CD4-positive, alpha-beta T cell (primary cell): ENCODE measurements at regions not wholly inside any gene's neighbourhood (a gene's known extent, or its start where the extent isn't known, plus 50 kb on each side); places are given as distances from the start of the nearest gene placed in this dataset.

Source experiments
- ATAC-seq: fragments of 200-7000 bp; cut with Tn5 transposase; one replicate; pipeline ENCODE4 v1.10.0; 2022; ENCODE audit warnings: mild to moderate bottlenecking; ENCODE audit not compliant: poor library complexity
- CTCF ChIA-PET: fragments of 350-600 bp; sonication (Branson Sonifier 250); formaldehyde crosslinking; loops from one replicate; lab custom pipeline; 2021; ENCODE audit warnings: antibody characterized with exemption, inconsistent platforms; lab: Charles Lee
- POLR2A ChIA-PET: fragments of 350-600 bp; sonication (Branson Sonifier 250); formaldehyde crosslinking; loops from one replicate; lab custom pipeline; 2021; ENCODE audit warnings: antibody characterized with exemption, inconsistent platforms; lab: Charles Lee
- DNase-seq, 14 experiments: peaks; one replicate each; pipeline ENCODE4 v3.0.0-alpha.2; 2013 to 2020; ENCODE audit warnings: mixed read lengths in 2 of 14
- H3K27ac ChIP-seq, 2 donors: one replicate each; pipeline versions ENCODE4 v1.5.1 to v1.7.0; 2013; ENCODE audit warnings: low read length in 2 of 2, low read depth in 1 of 2, mild to moderate bottlenecking in 1 of 2
- H3K27me3 ChIP-seq, 2 experiments: 1 replicate in 1 of 2; 2 replicates in 1 of 2; pipeline versions ENCODE4 v1.6.1 to v1.7.0; 2013; ENCODE audit warnings: low read length in 2 of 2, control low read depth in 1 of 2, mild to moderate bottlenecking in 1 of 2, moderate library complexity in 1 of 2; ENCODE audit not compliant: insufficient read depth in 2 of 2, control insufficient read depth in 1 of 2
- H3K36me3 ChIP-seq: one replicate; pipeline ENCODE4 v1.6.1; 2013; ENCODE audit warnings: low read length, control low read depth; ENCODE audit not compliant: insufficient read depth
- H3K4me1 ChIP-seq: one replicate; pipeline ENCODE4 v1.6.1; 2013; ENCODE audit warnings: low read length, control low read depth; ENCODE audit not compliant: insufficient read depth
- H3K4me3 ChIP-seq: one replicate; pipeline ENCODE4 v1.5.1; 2013; ENCODE audit warnings: mild to moderate bottlenecking, low read length, moderate library complexity
- H3K9me3 ChIP-seq, 2 experiments: 1 replicate in 1 of 2; 2 replicates in 1 of 2; pipeline versions ENCODE4 v1.6.1 to v1.7.0; 2013; ENCODE audit warnings: low read length in 2 of 2, mild to moderate bottlenecking in 2 of 2, control low read depth in 1 of 2, moderate library complexity in 1 of 2; ENCODE audit not compliant: control insufficient read depth in 1 of 2, insufficient read depth in 1 of 2
- H3K27ac Mint-ChIP-seq: one replicate; pipeline ENCODE4 v1.8.0; 2020; ENCODE audit warnings: mixed read lengths
- H3K27me3 Mint-ChIP-seq: one replicate; pipeline ENCODE4 v1.8.0; 2021; ENCODE audit warnings: mixed read lengths
- H3K36me3 Mint-ChIP-seq: one replicate; pipeline ENCODE4 v1.8.0; 2021; ENCODE audit warnings: low read depth, mixed read lengths
- H3K4me1 Mint-ChIP-seq: one replicate; pipeline ENCODE4 v1.8.0; 2021; ENCODE audit warnings: low read depth, mixed read lengths
- H3K4me3 Mint-ChIP-seq: one replicate; pipeline ENCODE4 v1.8.0; 2020; ENCODE audit warnings: mild to moderate bottlenecking, mixed read lengths
- H3K9me3 Mint-ChIP-seq: one replicate; pipeline ENCODE4 v1.8.0; 2020; ENCODE audit warnings: mixed read lengths
- CTCF ChIP-seq: fragments of 200-600 bp; IDR thresholded peaks from one replicate; pipeline ENCODE4 v1.8.0; 2022; ENCODE audit warnings: antibody characterized with exemption, mild to moderate bottlenecking
- intact Hi-C, 2 experiments: fragments of 100-400 bp; cut with DNase I in 1 of 2; cut with micrococcal nuclease in 1 of 2; formaldehyde crosslinking; loops; one replicate each; pipeline versions ENCODE4 v1.15.1 to v1.9.0; 2023 to 2025; cut with DNase I, micrococcal nuclease

- H3K27ac Mint-ChIP-seq: no peak overlapping the region
- intact Hi-C loops: no loop called here
- TF ChIP-seq CTCF: no peak
- H3K9me3 Mint-ChIP-seq: peaks cover 7% of the 10 kb centered on the region
- no peaks in the 10 kb centered on the region for H3K27me3 Mint-ChIP-seq
- Histone ChIP-seq H3K4me3 (no peak overlapping the region), H3K36me3 (no peaks in the 10 kb centered on the region), H3K4me1 (no peaks in the 10 kb centered on the region), H3K27ac (no peak overlapping the region), H3K27me3 (peaks cover 0 to 3% of the 10 kb centered on the region in 2 experiments), H3K9me3 (peaks cover 0 to 5% of the 10 kb centered on the region in 2 experiments)
- no peak for DNase-seq
- no peaks in the 10 kb centered on the region for H3K36me3 Mint-ChIP-seq
- ChIA-PET POLR2A (no interaction called here), CTCF (no interaction called here)
- no peak overlapping the region for H3K4me3 Mint-ChIP-seq
- ATAC-seq: no peak
- H3K4me1 Mint-ChIP-seq: no peaks in the 10 kb centered on the region
Measured at GRCh38 chr12:118706437-118706836, 274.9 kb upstream of the SRRM4 start.

- H3K4me1 Mint-ChIP-seq: no peaks in the 10 kb centered on the region
- ATAC-seq (no peak), DNase-seq (no peak)
- POLR2A ChIA-PET: no interaction called here
- no peaks in the 10 kb centered on the region for H3K4me1 ChIP-seq
- no peak overlapping the region for H3K4me3 ChIP-seq
- peaks cover 0 to 5% of the 10 kb centered on the region in 2 experiments for H3K9me3 ChIP-seq
- H3K36me3 Mint-ChIP-seq: no peaks in the 10 kb centered on the region
- H3K27me3 Mint-ChIP-seq: no peaks in the 10 kb centered on the region
- no peak overlapping the region for H3K4me3 Mint-ChIP-seq
- TF ChIP-seq CTCF: no peak
- peaks cover 7% of the 10 kb centered on the region for H3K9me3 Mint-ChIP-seq
- peaks cover 0 to 3% of the 10 kb centered on the region in 2 experiments for H3K27me3 ChIP-seq
- CTCF ChIA-PET: no interaction called here
- no peak overlapping the region for H3K27ac ChIP-seq
- intact Hi-C loops: no loop called here
- no peaks in the 10 kb centered on the region for H3K36me3 ChIP-seq
- H3K27ac Mint-ChIP-seq: no peak overlapping the region
Measured at GRCh38 chr12:118709946-118710345, 271.4 kb upstream of the SRRM4 start.

- Mint-ChIP-seq H3K9me3 (peaks cover 7% of the 10 kb centered on the region), H3K36me3 (no peaks in the 10 kb centered on the region), H3K4me1 (no peaks in the 10 kb centered on the region), H3K27me3 (no peaks in the 10 kb centered on the region), H3K4me3 (no peak overlapping the region), H3K27ac (no peak overlapping the region)
- no peak for ATAC-seq
- no peak for DNase-seq
- H3K27me3 ChIP-seq: no peaks in the 10 kb centered on the region
- peaks cover 0 to 5% of the 10 kb centered on the region in 2 experiments for H3K9me3 ChIP-seq
- no peak for TF ChIP-seq CTCF
- no peaks in the 10 kb centered on the region for H3K4me1 ChIP-seq
- intact Hi-C loops: no loop called here
- no peak overlapping the region for H3K4me3 ChIP-seq
- no peak overlapping the region for H3K27ac ChIP-seq
- no peaks in the 10 kb centered on the region for H3K36me3 ChIP-seq
- ChIA-PET CTCF (no interaction called here), POLR2A (no interaction called here)
Measured at GRCh38 chr12:118711185-118711584, 270.2 kb upstream of the SRRM4 start.
